GM12873 (cell line): ENCODE measurements at regions not wholly inside any gene's neighbourhood (a gene's known extent, or its start where the extent isn't known, plus 50 kb on each side); places are given as distances from the start of the nearest gene placed in this dataset.

ENCODE experiments used
- TF ChIP-seq, protein P1 (sequence below): IDR thresholded peaks from 2 replicates; pipeline ENCODE4 v1.5.1; 2012; ENCODE audit warnings: low read depth, mild to moderate bottlenecking, moderate library complexity, low read length, control low read depth; ENCODE audit not compliant: insufficient read depth; ENCODE audit errors: missing control alignments

DNA sequence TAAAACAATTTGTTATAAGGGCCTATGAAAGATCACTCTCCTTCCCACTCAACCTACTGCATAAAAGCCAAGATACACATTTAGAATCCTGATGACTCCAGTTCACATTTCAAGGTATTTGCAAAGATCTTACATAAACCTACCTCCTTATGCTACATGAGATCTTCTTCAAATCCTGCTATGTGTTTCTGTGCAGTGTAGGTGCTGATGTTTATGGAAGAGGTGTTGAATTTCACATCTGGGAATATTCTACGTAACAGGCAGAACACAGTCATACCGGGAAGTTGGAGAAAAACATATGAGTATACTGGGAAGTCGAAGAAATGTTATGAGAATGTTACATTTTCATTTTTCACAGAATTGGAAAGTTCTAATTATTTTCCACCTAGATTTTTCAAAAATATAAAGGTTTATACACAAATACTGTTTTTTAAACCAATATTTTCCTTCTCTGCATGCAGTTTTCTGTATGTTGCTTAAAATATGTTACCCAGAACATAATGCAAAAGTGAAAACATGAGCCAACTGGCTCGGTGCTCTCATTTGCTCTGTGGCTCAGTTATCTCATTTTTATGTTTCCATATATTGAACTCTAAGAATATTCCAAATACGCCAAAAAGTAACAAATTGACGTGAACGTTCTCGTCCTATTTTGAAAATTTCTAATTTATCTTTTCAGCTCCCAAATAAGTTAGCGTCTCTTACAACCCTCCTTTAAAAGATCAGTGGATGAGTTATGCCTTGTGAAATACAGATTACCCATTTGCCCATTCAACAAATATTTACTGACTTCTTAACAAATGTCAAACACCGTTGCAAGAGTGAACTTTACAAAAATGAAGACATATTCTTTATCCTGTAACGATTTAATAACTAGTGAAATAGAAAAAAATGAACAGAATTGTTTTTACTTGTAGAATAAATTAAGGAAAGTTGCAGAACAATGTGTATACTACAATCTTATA lies 899.3 kb downstream of the STIM2 start:
- TF ChIP-seq, protein P1, sequence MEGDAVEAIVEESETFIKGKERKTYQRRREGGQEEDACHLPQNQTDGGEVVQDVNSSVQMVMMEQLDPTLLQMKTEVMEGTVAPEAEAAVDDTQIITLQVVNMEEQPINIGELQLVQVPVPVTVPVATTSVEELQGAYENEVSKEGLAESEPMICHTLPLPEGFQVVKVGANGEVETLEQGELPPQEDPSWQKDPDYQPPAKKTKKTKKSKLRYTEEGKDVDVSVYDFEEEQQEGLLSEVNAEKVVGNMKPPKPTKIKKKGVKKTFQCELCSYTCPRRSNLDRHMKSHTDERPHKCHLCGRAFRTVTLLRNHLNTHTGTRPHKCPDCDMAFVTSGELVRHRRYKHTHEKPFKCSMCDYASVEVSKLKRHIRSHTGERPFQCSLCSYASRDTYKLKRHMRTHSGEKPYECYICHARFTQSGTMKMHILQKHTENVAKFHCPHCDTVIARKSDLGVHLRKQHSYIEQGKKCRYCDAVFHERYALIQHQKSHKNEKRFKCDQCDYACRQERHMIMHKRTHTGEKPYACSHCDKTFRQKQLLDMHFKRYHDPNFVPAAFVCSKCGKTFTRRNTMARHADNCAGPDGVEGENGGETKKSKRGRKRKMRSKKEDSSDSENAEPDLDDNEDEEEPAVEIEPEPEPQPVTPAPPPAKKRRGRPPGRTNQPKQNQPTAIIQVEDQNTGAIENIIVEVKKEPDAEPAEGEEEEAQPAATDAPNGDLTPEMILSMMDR, result no peak

DNA sequence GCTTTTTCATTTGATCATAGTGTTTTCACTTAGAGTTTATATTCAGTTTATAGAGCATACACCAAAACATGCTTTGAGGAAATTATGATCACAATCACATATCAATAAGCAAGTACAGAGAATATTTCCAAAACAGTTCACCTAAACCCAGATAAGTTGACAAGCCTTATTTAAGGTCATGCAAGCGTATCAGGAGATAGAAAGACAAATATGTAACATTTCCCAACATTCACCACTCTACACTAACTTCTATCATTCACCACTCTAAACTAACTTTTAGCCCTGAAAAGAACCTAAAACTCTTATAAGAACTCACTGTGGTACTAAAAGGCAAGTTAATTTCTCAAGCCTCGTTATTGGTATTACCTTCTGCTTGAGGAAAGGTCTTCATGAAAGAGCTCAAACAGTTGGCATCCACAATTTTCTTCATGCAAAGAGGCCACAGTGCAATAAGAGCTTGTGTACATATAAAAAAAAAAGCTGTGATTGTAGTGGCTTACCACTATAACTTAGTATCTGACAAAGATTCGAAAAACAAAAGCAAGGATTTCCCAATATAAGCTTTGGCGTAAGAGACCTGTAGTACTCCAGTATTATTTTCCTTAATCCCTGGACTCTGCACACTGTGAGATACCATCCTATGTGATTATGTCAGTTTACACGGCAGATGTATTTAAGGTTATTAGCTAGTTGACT lies 903.3 kb downstream of the STIM2 start:
- TF ChIP-seq, protein P1, result no peak

DNA sequence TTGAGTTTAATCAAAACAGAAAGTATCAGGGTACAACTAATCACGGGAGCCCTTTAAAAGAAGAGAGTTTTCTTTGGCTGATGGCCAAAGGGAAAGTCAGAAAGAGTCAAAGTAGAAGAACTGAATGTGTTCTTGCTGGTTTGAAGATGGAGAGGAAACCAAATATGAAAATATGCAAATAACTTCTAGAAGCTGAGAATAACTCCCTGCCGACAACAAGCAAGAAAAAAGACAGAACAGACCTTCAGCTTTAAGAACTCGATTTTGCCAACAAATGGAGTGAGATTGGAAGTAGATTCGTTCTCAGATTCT lies 903.8 kb downstream of the STIM2 start:
- TF ChIP-seq, protein P1, result no peak

DNA sequence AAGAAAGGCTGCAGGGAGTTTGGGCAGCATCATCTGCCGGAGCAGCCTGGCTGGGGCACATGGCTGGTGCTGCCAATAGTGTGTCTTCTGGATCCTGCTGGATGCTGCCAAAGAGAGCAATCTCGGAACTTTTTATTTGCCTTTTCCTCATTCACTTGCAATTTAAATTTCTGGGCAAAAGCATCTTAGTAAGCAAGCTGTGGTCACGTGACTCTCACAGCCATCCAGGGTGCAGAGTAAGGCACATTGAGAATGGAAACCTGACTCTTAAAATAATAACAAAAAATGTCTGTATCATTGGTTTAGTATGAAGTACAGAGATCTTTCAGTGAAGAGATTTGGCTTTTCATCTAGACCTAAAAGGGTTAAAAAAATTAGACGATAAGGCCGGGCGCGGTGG lies 910.3 kb downstream of the STIM2 start:
- TF ChIP-seq, protein P1, result no peak

DNA sequence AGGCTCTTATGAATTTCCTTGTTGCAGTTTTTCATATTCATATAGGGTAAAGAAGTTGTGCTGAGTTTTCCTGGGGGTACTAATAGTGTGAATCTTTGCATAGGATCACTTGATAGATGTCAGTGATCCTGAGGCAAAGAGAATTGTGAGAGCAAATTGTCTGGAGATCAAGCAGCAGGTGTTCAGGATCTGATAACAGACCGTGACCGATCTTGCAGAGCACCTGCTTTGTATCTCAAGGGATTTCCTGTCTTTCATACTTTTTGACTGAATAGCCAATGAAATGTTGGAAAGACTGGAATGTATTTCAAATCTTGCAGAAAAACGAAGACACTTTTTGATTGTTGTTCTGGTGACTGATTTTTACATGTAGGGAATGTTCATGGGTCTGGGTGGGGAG lies 914.5 kb downstream of the STIM2 start:
- TF ChIP-seq, protein P1, result no peak

DNA sequence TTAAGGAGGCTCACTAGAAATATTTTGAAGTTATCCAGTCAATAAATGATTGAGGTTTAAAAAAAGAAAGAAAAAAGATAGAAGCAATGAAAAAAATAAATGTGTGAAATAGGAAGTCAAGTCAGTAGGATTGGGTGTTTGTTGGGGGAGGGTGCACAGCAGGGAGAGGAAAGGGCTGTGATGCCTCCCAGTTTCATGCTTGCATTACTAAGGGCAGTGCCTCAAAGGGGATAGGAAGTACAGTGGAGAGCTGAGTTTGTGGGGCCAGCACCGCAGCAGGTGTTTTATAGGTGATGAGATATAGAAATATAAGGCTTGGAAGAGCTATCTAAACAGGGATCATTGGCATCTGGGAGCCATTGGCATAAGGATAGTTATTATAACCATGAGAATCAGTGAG lies 919.2 kb downstream of the STIM2 start:
- TF ChIP-seq, protein P1, result no peak

DNA sequence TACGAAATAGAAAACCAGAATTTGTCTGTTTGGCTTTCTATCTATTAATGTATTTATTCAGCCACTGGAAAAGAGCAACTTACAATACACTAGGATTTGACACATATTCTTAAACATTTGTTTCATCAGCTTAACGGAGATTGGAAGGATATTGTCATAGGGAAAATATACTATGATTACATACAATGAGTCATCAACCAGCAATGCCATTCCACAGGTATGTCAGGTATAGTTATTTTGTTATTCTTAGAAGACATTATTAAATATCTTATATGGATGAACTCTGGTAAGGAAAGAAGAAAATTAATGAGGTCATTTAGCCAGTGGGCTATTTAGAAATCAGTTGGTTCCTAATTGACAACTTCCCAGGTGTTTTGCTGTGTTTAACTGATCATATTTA lies 926.6 kb downstream of the STIM2 start:
- TF ChIP-seq, protein P1, result no peak
